Duodenal mucosa (tissue), 2 donors: ENCODE measurements at regions not wholly inside any gene's neighbourhood (a gene's known extent, or its start where the extent isn't known, plus 50 kb on each side); places are given as distances from the start of the nearest gene placed in this dataset.
"Not testable (repeated sequence)": the region's sequence is repeated elsewhere in the genome, so short reads cannot be mapped to it uniquely, and the experiment has no call there.

Experiments
- H3K27ac ChIP-seq: one replicate; pipeline ENCODE4 v1.7.0; 2013; ENCODE audit warnings: low read depth, low read length
- H3K27me3 ChIP-seq, 2 donors: one replicate each; pipeline ENCODE4 v1.7.0; 2013; ENCODE audit warnings: low read length in 2 of 2, control low read depth in 1 of 2; ENCODE audit not compliant: insufficient read depth in 2 of 2, control insufficient read depth in 1 of 2
- H3K36me3 ChIP-seq, 2 donors: one replicate each; pipeline ENCODE4 v1.7.0; 2013; ENCODE audit warnings: low read length in 2 of 2, control low read depth in 1 of 2; ENCODE audit not compliant: insufficient read depth in 2 of 2, control insufficient read depth in 1 of 2
- H3K4me1 ChIP-seq, 2 donors: one replicate each; pipeline ENCODE4 v1.7.0; 2013; ENCODE audit warnings: low read length in 2 of 2, control low read depth in 1 of 2; ENCODE audit not compliant: insufficient read depth in 2 of 2, control insufficient read depth in 1 of 2
- H3K4me3 ChIP-seq, 2 donors: one replicate each; pipeline ENCODE4 v1.7.0; 2013; ENCODE audit warnings: low read length in 2 of 2, low read depth in 1 of 2
- H3K9ac ChIP-seq, 2 donors: one replicate each; pipeline ENCODE4 v1.7.0; 2013; ENCODE audit warnings: low read length in 2 of 2, low read depth in 1 of 2
- H3K9me3 ChIP-seq, 2 donors: one replicate each; pipeline ENCODE4 v1.7.0; 2013; ENCODE audit warnings: low read length in 2 of 2, control low read depth in 1 of 2; ENCODE audit not compliant: control insufficient read depth in 1 of 2

- no peak overlapping the region for H3K27ac ChIP-seq
- peaks cover 8 to 12% of the 10 kb centered on the region in 2 donors for H3K4me1 ChIP-seq
- no peaks in the 10 kb centered on the region for H3K36me3 ChIP-seq
- H3K9me3 ChIP-seq = no peaks in the 10 kb centered on the region
- H3K27me3 ChIP-seq = no peaks in the 10 kb centered on the region
- H3K4me3 ChIP-seq = no peak overlapping the region
- H3K9ac ChIP-seq = no peak overlapping the region
Observed at GRCh38 chr10:7042419-7043054, 368.3 kb downstream of the SFMBT2 start.

- no peak overlapping the region for H3K9ac ChIP-seq
- H3K9me3 ChIP-seq = no peaks in the 10 kb centered on the region
- no peaks in the 10 kb centered on the region for H3K27me3 ChIP-seq
- H3K36me3 ChIP-seq = no peaks in the 10 kb centered on the region
- no peak overlapping the region for H3K4me3 ChIP-seq
- H3K4me1 ChIP-seq = peaks cover 8 to 12% of the 10 kb centered on the region in 2 donors
- no peak overlapping the region for H3K27ac ChIP-seq
Observed at GRCh38 chr10:7042000-7042399, 368.8 kb downstream of the SFMBT2 start.

GRCh38 chr10:7040681-7041080, 370.2 kb downstream of the SFMBT2 start:
- Histone ChIP-seq H3K27me3 (no peaks in the 10 kb centered on the region), H3K36me3 (no peaks in the 10 kb centered on the region), H3K4me1 (peaks cover 4 to 8% of the 10 kb centered on the region in 2 donors), H3K4me3 (no peak overlapping the region), H3K9ac (no peak overlapping the region), H3K9me3 (no peaks in the 10 kb centered on the region), H3K27ac (no peak overlapping the region)

GRCh38 chr10:7039859-7040258, 371.0 kb downstream of the SFMBT2 start:
- H3K36me3 ChIP-seq = no peaks in the 10 kb centered on the region
- H3K4me1 ChIP-seq = peaks cover 0 to 7% of the 10 kb centered on the region in 2 donors
- H3K4me3 ChIP-seq = no peak overlapping the region
- H3K27me3 ChIP-seq = no peaks in the 10 kb centered on the region
- no peak overlapping the region for H3K27ac ChIP-seq
- no peak overlapping the region for H3K9ac ChIP-seq
- H3K9me3 ChIP-seq = no peaks in the 10 kb centered on the region

GRCh38 chr10:7038416-7038815, 372.4 kb downstream of the SFMBT2 start:
- Histone ChIP-seq H3K27ac (no peak overlapping the region), H3K9me3 (no peaks in the 10 kb centered on the region), H3K9ac (no peak overlapping the region), H3K4me3 (no peak overlapping the region), H3K4me1 (no peaks in the 10 kb centered on the region), H3K36me3 (no peaks in the 10 kb centered on the region), H3K27me3 (no peaks in the 10 kb centered on the region)

GRCh38 chr10:7037434-7037833, 373.4 kb downstream of the SFMBT2 start:
- not testable (repeated sequence) for H3K27me3 ChIP-seq, H3K4me1 ChIP-seq, H3K27ac ChIP-seq, H3K4me3 ChIP-seq, H3K36me3 ChIP-seq, H3K9me3 ChIP-seq, H3K9ac ChIP-seq

GRCh38 chr10:7036951-7037350, 373.9 kb downstream of the SFMBT2 start:
- Histone ChIP-seq H3K9ac (no peak overlapping the region), H3K27me3 (no peaks in the 10 kb centered on the region), H3K9me3 (no peaks in the 10 kb centered on the region), H3K4me1 (no peaks in the 10 kb centered on the region), H3K27ac (no peak overlapping the region), H3K36me3 (no peaks in the 10 kb centered on the region), H3K4me3 (no peak overlapping the region)

GRCh38 chr10:7035126-7035761, 375.6 kb downstream of the SFMBT2 start:
- no peak overlapping the region for H3K27ac ChIP-seq
- H3K4me1 ChIP-seq = no peaks in the 10 kb centered on the region
- H3K9ac ChIP-seq = no peak overlapping the region
- H3K4me3 ChIP-seq = no peak overlapping the region
- H3K36me3 ChIP-seq = no peaks in the 10 kb centered on the region
- H3K27me3 ChIP-seq = no peaks in the 10 kb centered on the region
- no peaks in the 10 kb centered on the region for H3K9me3 ChIP-seq

GRCh38 chr10:7033031-7033430, 377.8 kb downstream of the SFMBT2 start:
- Histone ChIP-seq H3K9me3 (no peaks in the 10 kb centered on the region), H3K27me3 (no peaks in the 10 kb centered on the region), H3K27ac (no peak overlapping the region), H3K4me1 (peaks cover 0 to 6% of the 10 kb centered on the region in 2 donors), H3K4me3 (peak overlapping the region in 1 of 2 donors; percentile 8), H3K9ac (no peak overlapping the region), H3K36me3 (no peaks in the 10 kb centered on the region)

GRCh38 chr10:7030134-7030855, 380.5 kb downstream of the SFMBT2 start:
- Histone ChIP-seq H3K4me3 (no peak overlapping the region), H3K27me3 (no peaks in the 10 kb centered on the region), H3K9ac (no peak overlapping the region), H3K36me3 (no peaks in the 10 kb centered on the region), H3K27ac (no peak overlapping the region), H3K9me3 (no peaks in the 10 kb centered on the region), H3K4me1 (peaks cover 0 to 6% of the 10 kb centered on the region in 2 donors)
